ENCODE measurements at regions not wholly inside any gene's neighbourhood (a gene's known extent, or its start where the extent isn't known, plus 50 kb on each side); places are given as distances from the start of the nearest gene placed in this dataset.
"Not testable (repeated sequence)": the region's sequence is repeated elsewhere in the genome, so short reads cannot be mapped to it uniquely, and the experiment has no call there.

DNA sequence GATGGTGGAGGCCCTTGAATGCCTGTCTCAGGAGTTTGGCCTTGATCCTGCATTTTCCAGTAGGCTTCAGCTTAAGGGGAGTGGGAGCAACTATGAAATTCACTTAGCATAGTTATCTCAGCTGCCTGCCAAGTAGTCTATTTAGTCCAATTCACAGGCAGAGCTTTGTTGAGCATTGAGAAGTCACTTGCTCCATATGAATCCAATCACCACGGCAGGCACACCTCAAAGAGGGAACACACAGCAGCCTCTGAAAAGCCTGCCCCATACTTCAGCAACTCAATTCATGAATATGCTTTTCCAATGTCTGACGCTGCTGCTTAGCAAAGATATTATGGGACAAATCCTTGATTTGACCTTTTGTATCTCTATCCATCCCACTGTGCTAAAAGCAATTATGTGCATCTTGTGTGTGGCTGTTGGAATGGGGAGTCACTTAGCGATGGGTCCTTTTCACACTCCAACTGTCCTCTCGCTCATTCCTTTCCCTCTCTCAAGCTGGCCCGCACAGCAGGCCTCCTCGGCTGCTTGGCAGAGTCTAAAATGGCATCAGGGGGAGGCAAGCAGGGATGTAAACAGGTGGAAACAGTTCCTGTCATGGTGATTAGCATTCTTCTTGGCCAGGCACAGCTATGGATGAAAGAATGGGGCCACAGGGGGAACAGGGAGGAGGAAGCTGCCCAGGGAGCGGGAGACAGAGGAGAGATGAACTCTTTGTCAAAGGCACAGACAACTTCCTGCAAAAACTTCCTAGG lies 56.0 kb upstream of the LRPPRC start:
- DNase-seq, result no peak

GRCh38 chr2:44052584-44052983 lies 56.8 kb upstream of the LRPPRC start:
- DNase-seq, result no peak

GRCh38 chr2:44053052-44053451 lies 57.3 kb upstream of the LRPPRC start:
- no peak for DNase-seq

DNA sequence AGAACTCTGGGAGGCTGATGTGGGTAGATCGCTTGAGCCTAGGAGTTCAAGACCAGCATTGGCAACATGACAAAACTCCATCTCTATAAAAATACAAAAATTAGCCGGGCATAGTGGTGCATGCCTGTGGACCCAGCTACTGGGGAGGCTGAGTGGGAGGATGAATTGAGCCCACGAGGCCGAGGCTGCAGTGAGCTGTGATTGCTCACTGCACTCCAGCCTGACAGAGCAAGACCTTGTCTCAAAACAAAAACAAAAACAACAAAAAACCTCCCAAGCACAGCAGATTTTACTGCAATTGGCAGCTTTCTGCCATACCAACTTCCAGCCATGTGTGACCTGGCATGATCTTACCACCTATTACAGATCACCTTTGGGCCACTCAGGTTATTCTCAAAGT lies 57.7 kb upstream of the LRPPRC start:
- DNase-seq, result no peak

- no peak for DNase-seq
Observed at GRCh38 chr2:44055229-44055628, 59.4 kb upstream of the LRPPRC start.

- DNase-seq, result no peak
Observed at GRCh38 chr2:44055664-44056063, 59.9 kb upstream of the LRPPRC start.

DNA sequence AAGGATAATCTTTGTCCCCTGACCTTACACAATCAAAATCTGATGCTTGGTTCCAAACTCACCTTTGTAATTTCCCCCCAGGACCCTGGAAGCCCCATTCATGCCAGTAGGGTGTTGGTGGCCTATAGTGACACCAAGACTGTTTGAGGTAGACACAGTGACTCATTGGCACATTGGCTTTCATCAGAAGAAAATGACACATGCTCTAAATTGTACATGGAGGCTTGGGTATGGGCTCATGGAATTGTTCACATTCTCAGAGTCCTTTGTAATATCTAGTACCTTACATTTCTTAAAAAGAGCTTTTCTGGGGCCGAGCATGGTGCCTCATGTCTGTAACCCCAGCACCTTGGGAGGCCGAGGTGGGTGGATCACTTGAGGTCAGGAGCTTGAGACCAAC lies 61.2 kb upstream of the LRPPRC start:
- DNase-seq, result no peak

GRCh38 chr2:44060286-44060685 lies 64.5 kb upstream of the LRPPRC start:
- not testable (repeated sequence) for DNase-seq

DNA sequence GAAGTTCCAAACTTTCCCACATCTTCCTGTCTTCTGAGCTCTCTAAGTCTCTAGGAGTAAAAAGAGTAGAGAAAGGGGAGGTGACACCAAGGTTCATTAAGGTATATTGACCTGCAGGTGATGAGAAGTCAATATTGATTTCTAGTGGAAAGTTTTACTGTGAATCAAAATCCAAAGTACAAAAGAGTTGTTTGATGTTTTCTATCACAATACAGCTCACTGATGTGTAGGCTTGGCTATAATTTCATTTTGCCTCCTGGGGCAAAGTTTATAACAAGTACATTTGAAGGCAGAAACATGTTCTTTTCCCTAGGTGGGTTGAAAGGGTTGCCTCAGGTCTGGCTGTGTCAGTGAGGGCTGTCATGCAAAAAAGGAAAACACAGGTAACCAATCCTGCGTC lies 65.2 kb upstream of the LRPPRC start:
- DNase-seq, result no peak

DNA sequence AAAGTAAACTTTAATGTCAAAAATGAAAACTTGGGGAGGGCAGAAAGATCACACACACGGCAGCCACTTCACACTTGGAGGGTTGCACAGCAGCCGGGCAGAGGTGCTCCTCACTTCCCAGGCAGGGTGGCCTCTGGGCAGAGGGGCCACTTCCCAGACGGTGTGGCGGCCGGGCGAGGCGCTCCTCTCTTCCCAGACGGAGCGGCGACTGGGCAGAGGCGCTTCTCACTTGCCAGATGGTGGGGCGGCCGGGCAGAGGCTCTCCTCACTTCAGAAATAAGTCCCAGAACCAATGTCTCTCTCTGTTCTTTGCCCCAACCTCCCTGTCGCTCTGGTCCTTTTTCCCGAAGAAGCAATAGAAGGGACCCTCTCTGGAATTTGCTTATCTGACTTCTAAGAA lies 65.7 kb upstream of the LRPPRC start:
- DNase-seq, result no peak

DNA sequence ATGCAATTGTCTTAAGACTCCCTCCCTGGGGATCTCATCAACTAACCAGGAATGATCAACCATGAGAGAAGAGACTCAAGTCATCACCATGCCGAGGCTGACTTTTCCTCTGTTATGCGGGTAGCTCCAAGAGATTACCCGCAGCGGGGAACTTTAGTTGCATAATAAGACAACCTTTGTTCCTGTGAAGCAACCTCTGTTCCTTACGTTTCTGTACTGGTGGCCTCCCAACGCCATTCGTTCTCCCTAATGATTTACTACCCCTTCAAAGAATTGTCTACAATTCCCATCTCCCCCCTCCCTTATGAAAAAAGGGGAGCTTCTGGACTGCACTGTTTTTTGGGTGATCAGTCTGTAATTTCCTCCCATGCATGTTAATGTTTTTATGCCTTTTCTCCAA lies 66.1 kb upstream of the LRPPRC start:
- no peak for DNase-seq

- no peak for DNase-seq
Observed at GRCh38 chr2:44063033-44063432, 67.2 kb upstream of the LRPPRC start.

- not testable (repeated sequence) for DNase-seq
Observed at GRCh38 chr2:44064281-44064680, 68.5 kb upstream of the LRPPRC start.

DNA sequence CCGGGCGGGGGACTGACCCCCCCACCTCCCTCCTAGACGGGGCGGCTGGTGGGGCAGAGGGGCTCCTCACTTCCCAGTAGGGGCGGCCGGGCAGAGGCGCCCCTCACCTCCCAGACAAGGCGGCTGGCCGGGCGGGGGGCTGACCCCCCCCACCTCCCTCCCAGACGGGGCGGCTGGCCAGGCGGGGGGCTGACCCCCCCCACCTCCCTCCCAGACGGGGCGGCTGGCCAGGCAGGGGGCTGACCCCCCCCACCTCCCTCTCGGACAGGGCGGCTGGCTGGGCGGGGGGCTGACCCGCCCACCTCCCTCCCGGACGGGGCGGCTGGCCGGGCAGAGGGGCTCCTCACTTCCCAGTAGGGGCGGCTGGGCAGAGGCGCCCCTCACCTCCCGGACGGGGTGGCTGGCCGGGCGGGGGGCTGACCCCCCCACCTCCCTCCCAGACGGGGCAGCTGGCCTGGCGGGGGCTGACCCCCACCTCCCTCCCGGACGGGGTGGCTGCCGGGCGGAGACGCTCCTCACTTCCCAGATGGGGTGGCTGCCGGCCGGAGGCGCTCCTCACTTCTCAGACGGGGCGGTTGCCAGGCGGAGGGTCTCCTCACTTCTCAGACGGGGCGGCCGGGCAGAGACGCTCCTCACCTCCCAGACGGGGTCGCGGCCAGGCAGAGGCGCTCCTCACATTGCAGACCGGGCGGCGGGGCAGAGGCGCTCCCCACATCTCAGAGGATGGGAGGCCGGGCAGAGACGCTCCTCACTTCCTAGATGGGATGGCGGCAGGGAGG lies 71.4 kb upstream of the LRPPRC start:
- not testable (repeated sequence) for DNase-seq

- not testable (repeated sequence) for DNase-seq
Observed at GRCh38 chr2:44067791-44068181, 72.0 kb upstream of the LRPPRC start.

- no peak for DNase-seq
Observed at GRCh38 chr2:44071454-44072046, 75.8 kb upstream of the LRPPRC start.

GRCh38 chr2:44073667-44074066 lies 77.9 kb upstream of the LRPPRC start:
- not testable (repeated sequence) for DNase-seq

GRCh38 chr2:44074795-44075194 lies 79.0 kb upstream of the LRPPRC start:
- DNase-seq, result not testable (repeated sequence)

DNA sequence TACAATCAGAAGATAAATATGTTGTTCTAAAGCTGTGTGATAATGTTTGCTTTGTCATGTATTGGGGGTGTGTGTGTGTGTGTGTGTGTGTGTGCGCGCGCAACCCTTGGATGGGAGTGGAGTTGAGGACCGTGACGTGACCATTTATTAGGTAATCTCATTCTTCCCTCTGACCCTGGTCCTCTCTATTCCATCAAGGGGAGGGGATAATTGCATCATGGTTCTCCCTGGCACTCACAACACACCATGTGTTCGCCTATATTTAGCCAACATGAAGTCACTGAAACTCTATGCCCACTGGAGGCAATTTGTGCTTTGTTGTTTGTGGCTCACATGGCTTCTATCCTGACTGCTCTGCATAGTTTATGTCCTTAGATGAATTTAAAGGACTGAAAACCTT lies 79.8 kb upstream of the LRPPRC start:
- no peak for DNase-seq

DNA sequence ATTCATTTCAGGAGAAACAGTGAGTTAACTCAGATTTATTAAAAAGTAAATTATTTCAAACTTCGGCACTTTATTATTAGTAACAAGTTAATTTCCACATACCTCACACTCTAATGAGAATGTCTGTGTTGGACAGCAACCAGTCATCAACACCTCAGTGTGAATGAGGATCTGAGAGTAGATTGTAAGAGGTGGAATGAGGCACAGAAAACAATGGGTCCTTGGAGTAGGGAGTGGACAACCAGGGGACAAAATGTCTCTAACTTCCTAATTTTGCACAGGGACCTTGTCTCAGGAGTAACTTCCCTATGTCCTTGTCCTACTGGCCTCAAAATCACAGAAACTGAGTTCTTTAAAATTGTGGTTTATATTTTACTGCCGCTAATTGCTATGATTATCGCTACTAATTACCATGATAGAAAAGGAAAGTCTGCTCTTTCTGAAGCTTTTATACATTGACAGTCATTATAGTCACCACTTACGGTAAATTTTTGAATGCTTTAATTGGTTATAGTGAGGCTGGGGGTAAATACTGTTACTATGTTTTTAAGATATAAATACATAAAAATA lies 82.2 kb upstream of the LRPPRC start:
- no peak for DNase-seq

DNA sequence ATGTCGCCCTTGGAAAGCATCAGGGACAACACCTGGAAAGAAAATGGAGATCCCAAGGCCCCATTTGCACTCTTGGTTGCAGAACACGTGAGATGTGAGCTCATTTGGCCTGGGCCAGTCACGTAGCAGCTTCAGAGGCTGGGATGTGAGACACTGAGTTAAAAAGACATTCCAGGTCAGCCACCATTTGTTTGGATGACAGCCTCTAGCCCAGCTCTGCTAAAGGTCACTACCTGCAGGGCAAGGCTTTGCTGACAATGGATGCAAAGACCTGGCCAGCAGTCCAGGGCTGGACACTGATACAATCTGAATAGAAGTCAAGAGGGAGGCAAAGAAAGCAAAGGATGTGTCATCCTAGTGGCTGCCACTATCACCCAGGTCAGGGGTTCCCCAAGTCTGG lies 83.9 kb upstream of the LRPPRC start:
- no peak for DNase-seq

DNA sequence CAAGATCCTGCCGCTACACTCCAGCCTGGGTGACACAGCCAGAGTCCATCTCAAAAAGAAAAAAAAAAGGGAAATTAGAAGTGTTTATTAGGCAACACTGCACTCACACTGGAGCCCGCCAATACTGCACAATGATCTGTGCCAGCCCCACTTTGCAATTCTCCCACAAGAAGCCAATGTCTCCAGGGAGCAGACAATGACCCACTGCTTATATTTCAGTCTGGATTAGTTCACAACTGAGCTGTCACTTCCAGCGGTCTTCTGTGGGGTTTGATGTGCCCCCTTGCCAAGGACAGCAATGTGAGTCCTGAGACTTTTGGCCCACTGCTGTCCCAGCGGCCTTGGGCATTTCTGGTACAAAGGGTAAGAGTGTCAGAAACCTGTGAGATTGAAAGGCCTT lies 85.6 kb upstream of the PPM1B start:
- DNase-seq, result no peak

DNA sequence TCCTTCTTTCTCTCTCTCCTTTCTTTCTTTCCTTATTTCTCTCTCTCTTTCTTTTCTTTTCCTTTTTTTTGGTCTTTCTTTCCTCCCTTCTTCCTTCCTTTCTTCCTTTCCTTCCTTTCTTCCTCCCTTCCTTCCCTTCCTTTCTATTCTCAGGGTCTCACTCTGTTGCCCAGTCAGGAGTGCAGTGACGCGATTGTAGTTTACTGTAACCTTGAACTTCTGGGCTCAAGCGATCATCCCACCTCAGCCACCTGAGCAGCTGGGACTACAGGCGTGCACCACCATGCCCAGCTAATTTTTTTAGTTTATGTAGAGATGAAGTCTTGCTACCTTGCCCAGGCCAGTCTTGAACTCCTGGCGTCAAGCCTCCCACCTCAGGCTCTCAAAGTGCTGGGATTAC lies 83.8 kb upstream of the PPM1B start:
- DNase-seq, result no peak

GRCh38 chr2:44086629-44087028 lies 82.0 kb upstream of the PPM1B start:
- no peak for DNase-seq

All from activated naive CD4-positive, alpha-beta T cell (primary cell).